ENCODE measurements at regions not wholly inside any gene's neighbourhood (a gene's known extent, or its start where the extent isn't known, plus 50 kb on each side); places are given as distances from the start of the nearest gene placed in this dataset. TPM values are rescaled to one million over a fixed set of nuclear protein-coding genes. Genes with fewer than 3 reads are reported as not detected.
"Not testable (repeated sequence)": the region's sequence is repeated elsewhere in the genome, so short reads cannot be mapped to it uniquely, and the experiment has no call there.

- not testable (repeated sequence) for DNase-seq (ENCODE audit: low spot score)
Observed at GRCh38 chr18:33819692-33820343, 241.8 kb downstream of the ASXL3 start.

GRCh38 chr18:33818145-33818544 is 240.1 kb downstream of the ASXL3 start:
- DNase-seq (ENCODE audit: low spot score): no peak

GRCh38 chr18:33817096-33817495 is 239.1 kb downstream of the ASXL3 start:
- DNase-seq (ENCODE audit: low spot score): no peak

GRCh38 chr18:33814546-33814945 is 236.5 kb downstream of the ASXL3 start:
- DNase-seq (ENCODE audit: low spot score): no peak

GRCh38 chr18:33812186-33812585 is 234.2 kb downstream of the ASXL3 start:
- DNase-seq (ENCODE audit: low spot score): no peak

- DNase-seq (ENCODE audit: low spot score): no peak
Observed at GRCh38 chr18:33805592-33805991, 227.6 kb downstream of the ASXL3 start.

- peak; percentile 3 for DNase-seq (ENCODE audit: low spot score)
Observed at GRCh38 chr18:33804258-33804657, 226.2 kb downstream of the ASXL3 start.

GRCh38 chr18:33803636-33804035 is 225.6 kb downstream of the ASXL3 start:
- DNase-seq (ENCODE audit: low spot score): no peak

GRCh38 chr18:33802955-33803354 is 224.9 kb downstream of the ASXL3 start:
- DNase-seq (ENCODE audit: low spot score): peak; percentile 6

Small RNAs in the stretch of these regions (small RNA-seq; reads per million reads assigned to genes)
- not detected for gene RF00019
